ENCODE measurements at regions not wholly inside any gene's neighbourhood (a gene's known extent, or its start where the extent isn't known, plus 50 kb on each side); places are given as distances from the start of the nearest gene placed in this dataset.

- no peak for TF ChIP-seq POLR2AphosphoS5 (IDR thresholded peaks at IDR 0.05; ENCODE audit: low read depth, low read length)
- no peak for TF ChIP-seq CTCF (IDR thresholded peaks at IDR 0.05)
- no peak for TF ChIP-seq TCF7L2 (IDR thresholded peaks at IDR 0.05; ENCODE audit: low read depth, low read length)
These were observed 201.2 kb upstream of the ADAMTS5 start for GRCh38 chr21:27168084-27168483.
